Mucosa of gallbladder (tissue), 1 donor: ENCODE measurements at regions not wholly inside any gene's neighbourhood (a gene's known extent, or its start where the extent isn't known, plus 50 kb on each side); places are given as distances from the start of the nearest gene placed in this dataset.

Experiments used
- DNase-seq: peaks from one replicate; pipeline ENCODE4 v3.0.0-alpha.2; 2020; ENCODE audit warnings: low spot score
- donor health status: DM: no; HTN: no; CAD: no.

DNA sequence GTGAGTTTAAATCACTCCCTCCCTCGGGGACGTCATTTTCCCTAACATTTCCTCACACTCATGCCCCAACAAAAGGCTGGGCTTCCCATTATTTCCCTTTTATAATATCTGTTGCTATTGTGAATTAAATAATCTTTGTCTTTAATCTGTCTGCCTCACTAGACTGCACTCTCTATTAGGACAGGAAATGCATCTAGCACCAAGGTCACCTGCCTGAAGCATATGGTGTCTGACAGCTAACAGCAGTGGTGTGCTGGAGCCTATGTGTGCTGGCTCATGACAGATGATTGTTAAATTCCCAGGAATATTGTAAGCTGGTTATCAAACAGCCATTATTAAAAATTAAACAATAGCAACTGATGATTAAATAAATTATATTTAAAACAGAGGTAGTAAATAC, 237.0 kb upstream of the CEP162 start:
- DNase-seq = no peak

DNA sequence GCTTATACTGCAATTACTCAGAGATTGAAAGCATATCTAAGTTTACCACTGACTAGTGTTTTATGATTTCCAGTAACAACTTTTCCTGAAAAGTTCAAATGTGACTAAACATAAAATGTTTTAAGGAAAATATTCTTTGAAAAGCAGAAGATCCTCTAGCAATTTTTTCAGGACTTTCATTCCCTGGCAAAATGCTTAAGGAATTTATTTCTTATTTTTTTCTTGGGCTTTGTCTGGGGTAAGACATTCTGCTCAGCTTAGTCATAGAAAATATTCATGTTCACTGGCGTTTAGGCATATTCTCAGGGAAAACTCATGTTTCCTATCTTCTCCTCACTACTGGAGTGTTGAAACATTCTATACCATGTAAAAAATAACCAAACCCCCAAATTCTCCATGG, 235.3 kb upstream of the CEP162 start:
- DNase-seq = no peak

DNA sequence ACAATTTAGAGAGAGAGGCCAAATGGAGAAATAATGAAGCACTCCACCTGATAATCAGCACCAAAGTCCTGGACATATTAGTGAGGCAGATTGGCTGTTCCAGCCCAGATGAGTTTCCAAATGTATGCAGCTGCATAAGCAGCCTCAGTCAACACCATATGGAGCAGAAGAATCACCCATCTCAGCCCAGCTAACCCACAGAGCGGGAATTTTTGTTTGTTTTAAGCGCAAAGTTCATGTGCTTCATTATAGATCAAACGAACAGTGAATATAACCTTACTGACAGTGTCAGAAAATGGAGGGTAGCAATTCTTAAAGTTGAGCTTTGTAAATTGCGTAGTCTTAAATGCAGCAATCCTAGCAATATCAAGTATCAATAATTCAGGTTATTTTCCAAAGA, 234.0 kb upstream of the CEP162 start:
- no peak for DNase-seq

DNA sequence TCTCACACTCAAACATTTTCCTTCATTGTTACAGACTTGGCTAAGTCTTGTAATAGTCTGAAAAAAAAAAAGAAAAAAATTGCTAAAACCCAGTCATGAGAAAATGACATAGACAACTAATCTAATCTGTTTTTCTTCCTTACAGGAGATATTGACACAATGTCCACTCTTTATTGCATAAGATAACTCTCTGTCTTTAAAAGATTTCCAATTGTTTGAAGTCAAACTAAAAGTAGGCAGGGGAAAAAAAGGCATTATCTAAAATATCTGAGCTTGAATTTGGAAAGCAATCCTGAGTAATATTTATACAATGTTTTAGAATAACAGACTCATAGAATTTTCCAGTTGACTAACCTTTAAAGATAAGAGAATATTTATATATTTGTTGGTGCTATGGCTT, 233.0 kb upstream of the CEP162 start:
- DNase-seq = no peak

DNA sequence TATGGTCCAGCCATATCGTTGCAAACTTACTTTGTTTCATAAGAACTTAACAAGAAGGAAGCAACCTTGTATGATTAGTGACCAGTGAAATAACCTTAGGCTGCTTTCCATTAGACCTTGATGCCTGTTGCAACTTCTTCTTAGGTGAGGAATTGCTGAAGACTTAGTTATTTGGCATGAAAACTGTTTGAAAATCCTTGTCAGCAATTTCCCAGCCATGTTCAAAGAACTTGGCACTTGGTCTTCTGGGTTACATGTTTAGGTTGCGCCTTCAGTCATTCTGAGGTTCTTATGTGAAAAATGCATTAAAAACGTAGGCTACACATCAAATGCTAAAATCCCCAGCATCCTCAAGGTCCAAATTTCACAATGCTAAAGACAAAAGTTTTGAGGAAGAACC, 232.0 kb upstream of the CEP162 start:
- DNase-seq = no peak

DNA sequence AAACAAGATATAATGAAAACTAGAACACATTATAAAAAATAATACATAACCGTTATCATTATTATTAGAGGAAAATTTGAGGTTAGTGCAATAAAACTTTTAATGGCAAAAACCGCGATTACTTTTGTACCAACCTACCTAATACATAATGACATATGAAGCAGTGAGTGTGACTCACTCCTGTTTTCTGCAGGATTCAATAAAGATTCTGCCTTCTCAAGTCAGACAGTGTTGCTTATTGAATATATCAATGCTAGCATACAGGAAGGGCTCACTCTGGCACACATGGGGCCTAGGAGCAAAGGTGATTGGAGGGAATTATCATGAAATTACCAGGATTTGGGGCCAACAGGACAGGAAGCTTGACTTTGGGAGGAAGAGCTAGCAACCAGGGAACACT, 230.8 kb upstream of the CEP162 start:
- no peak for DNase-seq

DNA sequence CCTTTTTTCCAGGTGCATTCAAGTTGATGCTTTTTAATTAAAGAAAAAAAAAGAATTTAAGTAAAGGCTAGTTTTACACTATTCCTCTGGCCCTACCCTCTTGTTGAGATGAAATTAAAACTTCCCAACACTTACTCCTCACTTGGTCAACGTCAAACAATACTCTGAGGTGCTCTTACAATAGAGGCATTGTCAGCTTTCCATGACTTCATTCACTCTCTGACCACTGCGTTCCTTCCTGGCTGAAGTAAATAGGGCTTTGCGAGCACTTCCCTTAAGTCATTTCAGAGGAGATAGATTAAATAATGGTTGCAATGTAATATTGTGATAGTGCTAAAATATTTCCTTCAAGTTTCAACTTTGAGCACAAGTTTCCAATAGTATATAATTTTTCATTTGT, 229.8 kb upstream of the CEP162 start:
- DNase-seq = no peak

DNA sequence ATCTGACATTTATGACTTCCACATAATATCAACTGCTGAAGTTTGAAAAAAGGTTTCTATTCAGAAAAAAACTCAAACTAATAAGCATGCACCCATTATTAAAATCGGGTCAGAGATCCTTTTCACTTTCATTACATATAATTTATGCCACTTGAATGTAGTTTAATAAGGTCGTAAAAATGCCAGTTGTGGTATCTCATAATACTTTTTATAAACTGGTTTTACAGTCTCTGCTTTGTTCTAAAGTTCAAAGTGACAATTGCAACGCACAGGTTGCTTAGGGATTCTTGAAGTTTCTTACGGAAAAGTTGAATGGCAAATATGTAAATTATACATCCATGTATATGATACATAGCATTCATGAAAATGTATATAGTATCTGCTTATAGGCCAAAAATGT, 229.4 kb upstream of the CEP162 start:
- no peak for DNase-seq

DNA sequence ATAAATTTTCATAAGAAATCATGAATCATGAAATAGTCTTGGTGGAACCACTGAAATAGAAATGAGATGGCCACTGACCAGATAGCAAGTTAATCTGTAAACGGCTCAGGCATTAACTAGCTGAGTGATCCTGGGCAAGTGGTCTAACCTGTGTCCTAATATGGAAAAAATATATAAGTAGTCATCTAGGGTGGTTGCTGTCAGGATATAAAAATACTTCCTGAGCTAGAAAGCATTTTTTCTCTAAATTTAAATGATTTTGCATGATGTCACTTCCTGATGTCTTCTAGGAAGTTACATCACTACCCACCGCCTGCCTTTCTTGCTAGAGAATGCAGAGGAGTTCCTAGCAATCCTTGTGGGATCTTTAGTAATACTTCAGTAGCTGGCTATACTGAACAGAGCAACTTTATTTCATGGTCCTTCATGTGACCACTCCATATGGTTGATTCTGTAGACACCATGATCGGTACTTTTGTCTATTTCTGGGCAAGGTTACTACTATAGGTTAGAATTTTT, 228.1 kb upstream of the CEP162 start:
- no peak for DNase-seq

DNA sequence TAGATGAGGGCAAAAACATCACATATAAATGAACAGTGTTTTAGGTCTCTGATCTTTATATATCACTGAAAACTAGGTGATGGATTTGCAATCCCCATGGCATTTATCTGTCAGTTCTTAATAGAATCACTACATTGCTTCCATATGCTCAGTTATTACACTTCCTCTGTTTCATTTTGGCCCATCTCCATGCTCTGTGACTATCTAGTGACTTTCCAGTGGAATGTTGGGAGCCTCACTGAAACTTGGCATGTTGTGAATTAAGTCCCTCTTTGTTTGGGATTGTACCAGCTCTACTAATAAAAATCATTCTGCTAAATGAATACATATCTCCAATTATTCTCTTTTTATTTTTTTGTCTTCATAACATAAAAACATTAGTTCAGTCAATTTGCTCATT, 226.1 kb upstream of the CEP162 start:
- DNase-seq = no peak

DNA sequence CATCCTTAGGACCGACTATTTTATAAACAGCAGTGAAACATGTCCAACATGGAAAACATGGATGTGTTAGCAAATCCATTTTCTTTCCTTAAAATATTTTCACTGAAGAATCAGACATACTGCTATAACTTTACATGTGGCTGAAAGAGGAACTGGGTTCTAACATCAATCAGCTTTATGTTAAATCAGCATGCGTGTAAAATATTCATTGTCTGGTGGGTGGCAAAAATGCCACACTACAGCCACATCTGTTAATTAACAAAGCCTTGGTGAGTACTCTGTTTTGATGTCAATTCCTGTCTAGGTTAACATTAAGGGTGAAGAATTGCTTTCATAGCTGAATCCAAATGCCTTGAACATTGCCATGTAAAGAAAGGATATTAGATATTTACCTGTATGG, 222.6 kb upstream of the CEP162 start:
- DNase-seq = no peak

DNA sequence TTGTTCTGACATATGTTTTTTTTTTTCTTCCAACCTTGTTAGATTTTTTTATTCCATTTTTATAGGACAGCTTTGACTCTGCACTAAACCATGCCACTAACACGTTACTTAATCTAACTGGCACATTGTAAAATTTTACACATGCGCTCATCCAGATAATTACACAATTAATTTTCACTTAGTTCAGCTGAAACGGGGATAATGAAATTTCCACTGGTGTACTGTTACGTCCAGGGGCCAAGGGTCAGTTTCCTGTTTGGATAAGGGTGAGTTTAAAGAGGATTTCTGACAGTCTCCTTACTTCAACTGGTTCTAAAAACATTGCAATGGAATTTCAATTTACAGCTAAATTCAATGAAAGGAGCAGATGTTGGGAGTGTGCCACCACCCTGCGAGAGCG, 221.8 kb upstream of the CEP162 start:
- no peak for DNase-seq

DNA sequence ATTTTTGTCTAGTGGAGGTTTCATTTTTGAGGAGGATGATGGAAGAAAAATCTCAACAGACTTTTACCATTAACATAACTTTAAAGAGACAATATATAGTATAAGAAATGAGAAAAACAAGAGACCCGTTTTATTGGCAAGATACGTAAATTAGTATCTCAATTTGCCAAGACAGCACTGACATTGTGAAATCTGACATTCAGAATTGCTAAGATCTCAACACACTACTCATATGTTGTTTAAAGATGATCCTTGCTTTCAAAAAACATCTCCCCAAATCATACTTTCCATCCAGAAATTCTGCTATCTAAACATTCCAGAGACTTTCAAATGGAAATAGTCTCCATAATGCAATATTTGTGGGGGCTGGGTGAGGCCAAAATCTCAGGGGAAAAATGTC, 220.9 kb upstream of the CEP162 start:
- no peak for DNase-seq

DNA sequence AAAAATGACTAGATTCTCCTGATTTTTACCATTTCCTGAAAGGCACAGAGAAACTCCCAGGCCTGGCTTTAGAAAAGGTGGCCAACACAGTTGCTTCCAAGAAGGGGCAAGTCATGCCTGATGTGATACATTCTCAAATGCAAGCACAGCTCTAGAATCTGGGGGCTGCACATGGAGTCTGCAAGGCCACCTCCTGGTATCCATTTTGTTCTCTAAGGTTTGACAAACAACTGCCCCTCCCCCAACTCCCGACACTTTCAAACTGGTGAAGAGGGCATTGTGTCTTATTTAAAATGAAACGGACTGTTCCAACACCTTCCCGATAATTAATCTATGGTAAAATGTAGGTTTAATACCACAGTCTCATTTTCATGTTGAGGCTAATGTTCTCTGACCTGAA, 220.2 kb upstream of the CEP162 start:
- no peak for DNase-seq

DNA sequence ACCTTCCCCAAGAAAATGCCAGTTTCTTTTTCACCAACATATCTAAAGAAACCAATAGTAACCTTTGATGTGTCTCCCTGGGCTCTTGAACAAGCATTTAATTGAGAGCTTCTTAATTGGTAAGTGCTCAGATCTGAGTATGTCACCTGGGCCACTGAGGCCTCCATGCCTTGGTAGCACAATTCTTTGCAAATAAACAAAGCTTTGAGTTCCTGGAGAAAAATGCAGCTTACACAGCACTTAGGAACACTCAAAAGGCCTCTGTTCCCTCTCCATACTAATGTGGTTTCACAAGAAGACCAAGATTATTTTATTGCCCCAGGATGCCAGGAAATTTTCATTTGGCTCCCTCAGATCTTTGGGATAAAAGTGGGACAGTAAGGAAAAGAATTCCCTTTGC, 217.6 kb upstream of the CEP162 start:
- no peak for DNase-seq

DNA sequence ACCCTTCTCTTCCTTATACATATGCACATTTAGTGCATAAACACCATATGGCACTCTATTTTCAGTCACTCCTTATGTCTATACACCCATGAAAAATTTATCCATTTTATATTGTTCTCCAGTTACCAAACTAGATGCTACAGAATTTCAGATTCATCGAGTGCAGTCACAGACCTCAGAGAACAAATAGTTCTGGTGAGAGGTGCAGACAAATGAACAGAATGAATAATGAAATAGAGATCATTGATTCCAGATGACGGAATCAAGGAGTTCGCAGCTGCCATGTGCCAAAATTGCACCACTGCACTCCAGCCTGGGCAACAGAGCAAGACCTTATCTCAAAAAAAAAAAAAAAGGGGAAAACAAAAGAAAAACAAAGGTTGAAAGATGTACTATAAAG, 214.8 kb upstream of the CEP162 start:
- DNase-seq = no peak

DNA sequence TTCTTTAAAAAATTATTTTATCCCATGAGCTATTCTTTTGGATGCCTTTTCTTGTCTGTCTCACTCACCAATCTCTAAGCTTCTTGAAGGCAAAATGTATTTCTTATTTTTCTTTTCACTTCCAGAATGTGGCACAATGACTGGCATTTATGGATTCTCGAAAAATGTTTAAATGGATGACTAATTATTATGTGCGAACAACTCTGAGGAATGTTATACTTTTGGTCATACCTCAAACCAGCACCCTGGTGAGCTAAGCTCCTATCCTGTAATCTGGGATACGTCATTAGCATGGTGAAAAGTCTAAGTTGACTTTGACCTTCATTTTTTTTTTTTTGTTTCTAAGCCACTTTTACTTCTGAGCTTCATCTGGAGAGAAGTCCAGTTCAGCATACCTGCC, 214.0 kb upstream of the CEP162 start:
- no peak for DNase-seq

DNA sequence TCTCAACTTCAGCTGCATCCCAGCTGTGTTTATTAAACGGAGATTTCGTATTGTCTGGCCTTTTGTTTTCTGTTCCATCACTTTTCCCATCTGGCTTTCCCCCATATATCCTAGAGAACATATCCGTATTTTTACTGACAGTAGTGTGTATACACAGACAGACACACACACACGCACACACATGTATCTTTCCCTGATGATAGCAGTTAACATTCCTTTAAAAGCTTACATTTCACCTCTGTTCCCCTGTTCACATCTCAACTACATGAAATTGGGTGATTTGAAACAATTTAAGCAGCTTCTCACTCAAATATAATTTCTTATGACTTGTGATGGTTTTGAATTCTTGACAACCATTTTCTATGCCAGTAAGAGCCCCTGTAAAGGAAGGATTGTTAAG, 207.1 kb upstream of the CEP162 start:
- DNase-seq = no peak

DNA sequence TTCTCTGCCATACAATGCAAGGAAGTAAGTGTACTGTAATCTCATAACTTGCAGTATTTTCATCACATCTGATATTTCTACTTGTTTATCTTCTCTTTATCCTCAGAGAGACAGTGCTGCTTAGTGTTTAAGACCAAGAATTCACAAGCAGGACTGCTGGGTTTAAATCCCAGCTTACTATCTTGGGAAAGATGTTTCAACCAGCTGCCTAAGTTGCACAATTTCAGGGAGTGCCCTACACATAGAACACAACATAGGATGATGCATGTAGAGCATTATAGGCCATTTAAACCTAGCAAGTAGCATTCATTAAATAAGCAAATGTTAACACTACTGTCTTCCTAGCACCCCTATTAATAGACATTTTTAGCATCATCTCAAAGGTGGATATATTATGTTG, 205.2 kb upstream of the CEP162 start:
- no peak for DNase-seq

DNA sequence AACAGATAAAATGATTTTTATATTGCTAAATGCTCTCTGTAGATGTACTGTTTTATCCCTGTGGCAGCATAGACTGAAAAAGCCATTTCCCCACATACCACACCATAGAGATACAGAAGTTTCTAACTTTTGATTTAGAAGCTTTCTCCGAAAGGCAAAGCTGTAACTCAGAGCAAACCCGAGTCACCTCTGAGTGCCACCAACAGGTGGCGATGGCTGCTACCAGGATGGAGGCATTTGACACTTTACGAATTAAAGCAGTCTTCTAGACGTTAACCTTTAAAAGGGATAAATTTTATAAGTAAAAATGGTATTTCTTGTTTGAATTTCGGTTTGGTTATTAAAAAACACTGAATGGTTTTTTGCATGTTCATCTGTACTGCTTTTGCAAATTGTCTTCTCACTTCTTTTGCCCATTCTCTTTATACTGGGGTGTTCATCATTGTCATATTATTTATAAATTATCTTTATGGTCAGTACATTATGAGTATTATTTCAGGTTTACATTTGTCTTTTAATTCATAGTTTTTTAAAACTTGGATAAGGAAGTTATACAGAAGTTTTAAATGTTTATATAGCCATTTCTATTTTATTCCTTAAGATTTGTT, 201.0 kb upstream of the CEP162 start:
- DNase-seq = peak; percentile 38

DNA sequence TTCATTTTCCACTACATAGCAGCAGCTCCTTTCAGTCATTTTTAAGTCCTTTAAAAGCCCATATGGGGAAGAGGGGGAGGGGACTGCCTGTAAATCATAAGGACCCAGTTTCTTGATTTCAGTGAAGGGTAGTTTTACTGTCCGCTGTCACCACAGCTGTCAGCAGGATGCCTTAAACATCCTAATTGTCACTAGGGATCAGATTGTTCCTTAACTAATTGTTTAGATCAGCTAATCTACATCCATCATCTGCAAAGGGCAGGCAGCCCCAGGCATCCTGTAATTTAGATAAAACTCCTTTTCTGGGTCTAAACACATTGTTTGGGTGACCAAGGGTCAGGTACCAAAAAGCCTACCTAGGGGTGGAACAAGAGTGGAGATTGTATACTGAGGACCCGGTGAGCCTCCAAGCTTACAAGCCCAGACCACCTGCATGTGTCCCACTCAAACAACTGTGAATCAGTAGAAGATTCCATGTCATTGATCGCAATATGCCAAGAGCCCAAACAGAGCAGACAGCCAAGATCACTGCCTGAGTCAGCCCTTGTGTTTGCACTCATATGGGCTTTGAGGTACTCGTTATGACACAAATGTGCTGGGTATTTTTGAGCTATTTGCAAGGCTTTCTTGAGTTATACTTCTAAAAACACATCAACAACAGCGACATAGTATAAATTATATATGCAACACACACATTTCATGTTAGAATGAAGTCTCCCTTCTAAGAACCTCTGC, 198.7 kb upstream of the CEP162 start:
- DNase-seq = no peak

DNA sequence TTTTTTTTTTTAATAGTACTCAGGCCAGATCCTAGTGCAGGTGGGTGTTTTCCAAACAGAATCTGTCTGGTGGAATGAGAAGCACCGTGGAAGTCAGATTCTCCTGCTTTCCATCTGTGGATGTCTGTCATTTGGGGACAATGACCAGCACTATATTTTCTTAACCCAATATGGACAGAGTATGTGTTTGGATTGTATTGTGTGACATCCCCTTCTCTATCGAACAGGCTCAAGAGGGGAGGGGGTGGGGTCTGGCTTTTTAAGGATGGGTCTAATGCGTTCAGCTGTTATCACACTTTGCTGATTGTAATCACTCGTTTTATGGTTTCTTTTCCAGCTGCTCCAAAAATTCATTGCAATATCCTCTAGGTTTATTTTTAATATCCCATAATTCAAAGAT, 197.5 kb upstream of the CEP162 start:
- DNase-seq = no peak

DNA sequence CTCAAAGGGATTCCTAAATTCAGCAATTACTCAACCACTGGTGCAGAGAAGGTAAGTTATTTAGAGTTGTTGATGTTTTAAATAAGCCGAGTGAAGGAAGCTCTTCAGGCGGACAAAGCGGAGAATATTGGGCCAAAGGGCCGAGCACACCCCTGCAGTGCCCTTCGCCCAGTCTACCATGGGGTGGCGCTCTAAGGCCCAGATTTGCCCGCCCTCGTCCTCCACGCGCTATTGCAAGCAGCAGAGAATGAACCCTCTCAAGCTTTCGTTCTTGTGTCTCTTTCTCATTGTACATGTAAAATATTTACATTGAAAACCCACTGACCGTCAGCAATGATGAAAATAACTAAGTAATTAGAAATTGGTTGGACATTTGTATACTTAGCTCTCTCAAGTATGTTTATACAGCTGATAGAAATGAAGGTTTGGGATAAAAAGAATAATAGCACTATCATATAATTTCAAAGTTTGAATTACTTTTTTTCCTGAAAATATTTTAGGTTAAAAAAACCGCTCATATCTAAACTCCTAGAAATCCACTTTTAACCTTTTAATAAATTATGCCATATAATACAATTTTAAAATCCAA, 195.0 kb upstream of the CEP162 start:
- DNase-seq = peak; percentile 41
